ENCODE measurements at regions not wholly inside any gene's neighbourhood (a gene's known extent, or its start where the extent isn't known, plus 50 kb on each side); places are given as distances from the start of the nearest gene placed in this dataset.
A peak's percentile ranks its signal among the peaks of the same experiment; 100 is the strongest.

GRCh38 chrX:40148385-40149285, 50.9 kb upstream of the BCOR start:
- no peak overlapping the region for H2AFZ ChIP-seq (ENCODE audit: low read length)
- BruUV-seq (replicated peaks) = no TSS peak

More at GRCh38 chrX:40148385-40149285, 50.9 kb upstream of the BCOR start:
- peak; percentile 47 for TF ChIP-seq ZNF687 (CRISPR knock-in tag; IDR thresholded peaks at IDR 0.05)
- TF ChIP-seq ZBTB1 (CRISPR knock-in tag; IDR thresholded peaks at IDR 0.05; ENCODE audit: borderline replicate concordance) = no peak
- TF ChIP-seq, protein P1, sequence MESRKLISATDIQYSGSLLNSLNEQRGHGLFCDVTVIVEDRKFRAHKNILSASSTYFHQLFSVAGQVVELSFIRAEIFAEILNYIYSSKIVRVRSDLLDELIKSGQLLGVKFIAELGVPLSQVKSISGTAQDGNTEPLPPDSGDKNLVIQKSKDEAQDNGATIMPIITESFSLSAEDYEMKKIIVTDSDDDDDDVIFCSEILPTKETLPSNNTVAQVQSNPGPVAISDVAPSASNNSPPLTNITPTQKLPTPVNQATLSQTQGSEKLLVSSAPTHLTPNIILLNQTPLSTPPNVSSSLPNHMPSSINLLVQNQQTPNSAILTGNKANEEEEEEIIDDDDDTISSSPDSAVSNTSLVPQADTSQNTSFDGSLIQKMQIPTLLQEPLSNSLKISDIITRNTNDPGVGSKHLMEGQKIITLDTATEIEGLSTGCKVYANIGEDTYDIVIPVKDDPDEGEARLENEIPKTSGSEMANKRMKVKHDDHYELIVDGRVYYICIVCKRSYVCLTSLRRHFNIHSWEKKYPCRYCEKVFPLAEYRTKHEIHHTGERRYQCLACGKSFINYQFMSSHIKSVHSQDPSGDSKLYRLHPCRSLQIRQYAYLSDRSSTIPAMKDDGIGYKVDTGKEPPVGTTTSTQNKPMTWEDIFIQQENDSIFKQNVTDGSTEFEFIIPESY (CRISPR knock-in tag; IDR thresholded peaks at IDR 0.05) = peak; percentile 48; the same call in 1 of the 2 replicates
- Histone ChIP-seq H3K9ac (ENCODE audit: insufficient read depth, low read depth, low read length) (peak overlapping the region; percentile 22; the same call in 1 of the 2 replicates), H3K27me3 (ENCODE audit: control insufficient read depth in 1 of 2, insufficient read depth in 2 of 2, low read length in 2 of 2) (no peaks in the 10 kb centered on the region), H3K9me3 (ENCODE audit: low read length) (no peaks in the 10 kb centered on the region), H3K27ac (ENCODE audit: extremely low read length, insufficient read depth, low read length) (peak overlapping the region; percentile 26), H3K36me3 (replicated peaks in 1 of 2; ENCODE audit: control insufficient read depth in 1 of 2, insufficient read depth in 2 of 2, low read length in 2 of 2) (no peaks in the 10 kb centered on the region), H3K79me2 (ENCODE audit: insufficient read depth, low read length) (peaks cover 14% of the 10 kb centered on the region), H4K20me1 (ENCODE audit: insufficient read depth, low read length) (no peaks in the 10 kb centered on the region), H3K4me2 (ENCODE audit: low read depth, low read length) (peak overlapping the region; percentile 40), H3K4me3 (replicated peaks in 1 of 3; ENCODE audit: insufficient read depth in 1 of 3, low read depth in 2 of 3, low read length in 3 of 3) (0 out of 6 replicates have a peak overlapping the region, but pooled peaks of 1 of the 3 experiments have one; percentile 10), H3K4me1 (ENCODE audit: insufficient read depth, low read length) (peaks cover 55% of the 10 kb centered on the region)
- ATAC-seq = peak; percentile 22
- 58% methylated on average over 15 of the region's 24 CpGs for WGBS (ENCODE audit: low lambda C conversion rate)
- DNase-seq (ENCODE audit: low spot score) = no peak
- CTCF ChIA-PET (ENCODE audit: low intra/inter-chr PET ratio, low total read pairs) = no interaction called here
- peak; percentile 32 for FAIRE-seq
- in situ Hi-C loops (cut with HindIII; ENCODE audit: extremely low pct_ligation_motif_present, low pct_unique_long_range_greater_than_20kb) (no loop called here), intact Hi-C loops (cut with micrococcal nuclease; ENCODE audit: unreplicated experiment) (no loop called here)
- POLR2A ChIA-PET = no interaction called here

Data from HepG2 (cell line).